ENCODE measurements at regions not wholly inside any gene's neighbourhood (a gene's known extent, or its start where the extent isn't known, plus 50 kb on each side); places are given as distances from the start of the nearest gene placed in this dataset.

DNA sequence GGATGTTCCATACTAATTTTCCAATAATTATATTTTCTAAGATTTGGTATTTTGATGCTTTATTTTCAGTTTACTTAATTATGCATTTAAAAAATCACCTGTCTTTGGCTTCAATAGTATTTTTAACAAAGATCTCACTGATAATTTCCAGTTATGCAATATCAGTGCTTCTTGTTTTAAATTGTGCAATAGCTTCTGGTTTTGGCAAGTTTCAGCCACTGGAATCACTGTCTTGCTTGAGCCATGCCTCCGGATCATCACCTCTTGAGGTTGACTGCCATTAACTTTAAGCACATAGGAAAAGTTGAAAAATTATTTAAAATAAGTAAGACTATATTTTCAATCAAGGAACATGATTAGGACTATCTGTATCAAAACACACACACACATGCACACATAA lies 1242.1 kb downstream of the HACE1 start:
- TF ChIP-seq EZH2 (IDR thresholded peaks at IDR 0.05; ENCODE audit: borderline replicate concordance, insufficient read depth, low read length, poor library complexity, severe bottlenecking), result no peak
- TF ChIP-seq, protein P1, sequence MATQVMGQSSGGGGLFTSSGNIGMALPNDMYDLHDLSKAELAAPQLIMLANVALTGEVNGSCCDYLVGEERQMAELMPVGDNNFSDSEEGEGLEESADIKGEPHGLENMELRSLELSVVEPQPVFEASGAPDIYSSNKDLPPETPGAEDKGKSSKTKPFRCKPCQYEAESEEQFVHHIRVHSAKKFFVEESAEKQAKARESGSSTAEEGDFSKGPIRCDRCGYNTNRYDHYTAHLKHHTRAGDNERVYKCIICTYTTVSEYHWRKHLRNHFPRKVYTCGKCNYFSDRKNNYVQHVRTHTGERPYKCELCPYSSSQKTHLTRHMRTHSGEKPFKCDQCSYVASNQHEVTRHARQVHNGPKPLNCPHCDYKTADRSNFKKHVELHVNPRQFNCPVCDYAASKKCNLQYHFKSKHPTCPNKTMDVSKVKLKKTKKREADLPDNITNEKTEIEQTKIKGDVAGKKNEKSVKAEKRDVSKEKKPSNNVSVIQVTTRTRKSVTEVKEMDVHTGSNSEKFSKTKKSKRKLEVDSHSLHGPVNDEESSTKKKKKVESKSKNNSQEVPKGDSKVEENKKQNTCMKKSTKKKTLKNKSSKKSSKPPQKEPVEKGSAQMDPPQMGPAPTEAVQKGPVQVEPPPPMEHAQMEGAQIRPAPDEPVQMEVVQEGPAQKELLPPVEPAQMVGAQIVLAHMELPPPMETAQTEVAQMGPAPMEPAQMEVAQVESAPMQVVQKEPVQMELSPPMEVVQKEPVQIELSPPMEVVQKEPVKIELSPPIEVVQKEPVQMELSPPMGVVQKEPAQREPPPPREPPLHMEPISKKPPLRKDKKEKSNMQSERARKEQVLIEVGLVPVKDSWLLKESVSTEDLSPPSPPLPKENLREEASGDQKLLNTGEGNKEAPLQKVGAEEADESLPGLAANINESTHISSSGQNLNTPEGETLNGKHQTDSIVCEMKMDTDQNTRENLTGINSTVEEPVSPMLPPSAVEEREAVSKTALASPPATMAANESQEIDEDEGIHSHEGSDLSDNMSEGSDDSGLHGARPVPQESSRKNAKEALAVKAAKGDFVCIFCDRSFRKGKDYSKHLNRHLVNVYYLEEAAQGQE (IDR thresholded peaks at IDR 0.05; ENCODE audit: borderline replicate concordance), result no peak
- no peak for TF ChIP-seq POLR2AphosphoS5 (IDR thresholded peaks at IDR 0.05)
- no peak for TF ChIP-seq RAD21 (conservative IDR thresholded peaks at IDR 0.05)
- TF ChIP-seq MXI1 (conservative IDR thresholded peaks at IDR 0.05; ENCODE audit: poor library complexity, severe bottlenecking), result no peak
- no peak for TF ChIP-seq TAF1 (IDR thresholded peaks at IDR 0.05; ENCODE audit: low read depth)
- TF ChIP-seq SMC3 (conservative IDR thresholded peaks at IDR 0.05; ENCODE audit: poor library complexity), result no peak
- TF ChIP-seq, protein P2, sequence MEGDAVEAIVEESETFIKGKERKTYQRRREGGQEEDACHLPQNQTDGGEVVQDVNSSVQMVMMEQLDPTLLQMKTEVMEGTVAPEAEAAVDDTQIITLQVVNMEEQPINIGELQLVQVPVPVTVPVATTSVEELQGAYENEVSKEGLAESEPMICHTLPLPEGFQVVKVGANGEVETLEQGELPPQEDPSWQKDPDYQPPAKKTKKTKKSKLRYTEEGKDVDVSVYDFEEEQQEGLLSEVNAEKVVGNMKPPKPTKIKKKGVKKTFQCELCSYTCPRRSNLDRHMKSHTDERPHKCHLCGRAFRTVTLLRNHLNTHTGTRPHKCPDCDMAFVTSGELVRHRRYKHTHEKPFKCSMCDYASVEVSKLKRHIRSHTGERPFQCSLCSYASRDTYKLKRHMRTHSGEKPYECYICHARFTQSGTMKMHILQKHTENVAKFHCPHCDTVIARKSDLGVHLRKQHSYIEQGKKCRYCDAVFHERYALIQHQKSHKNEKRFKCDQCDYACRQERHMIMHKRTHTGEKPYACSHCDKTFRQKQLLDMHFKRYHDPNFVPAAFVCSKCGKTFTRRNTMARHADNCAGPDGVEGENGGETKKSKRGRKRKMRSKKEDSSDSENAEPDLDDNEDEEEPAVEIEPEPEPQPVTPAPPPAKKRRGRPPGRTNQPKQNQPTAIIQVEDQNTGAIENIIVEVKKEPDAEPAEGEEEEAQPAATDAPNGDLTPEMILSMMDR (IDR thresholded peaks at IDR 0.05; ENCODE audit: poor library complexity, severe bottlenecking), result no peak
- no peak for TF ChIP-seq EP300 (conservative IDR thresholded peaks at IDR 0.05; ENCODE audit: poor library complexity, severe bottlenecking)
- Histone ChIP-seq H3K27ac (ENCODE audit: low read length) (no peak overlapping the region), H3K4me3 (ENCODE audit: low read length) (no peak overlapping the region), H3K36me3 (ENCODE audit: insufficient read depth, low read length) (no peaks in the 10 kb centered on the region), H3K9me2 (ENCODE audit: insufficient read depth, low read length) (no peaks in the 10 kb centered on the region), H4K20me1 (ENCODE audit: insufficient read depth) (no peaks in the 10 kb centered on the region), H3K9me3 (ENCODE audit: low read length) (no peaks in the 10 kb centered on the region), H3K4me2 (ENCODE audit: low read length) (no peak overlapping the region), H3K27me3 (ENCODE audit: insufficient read depth, low read depth, low read length) (no peaks in the 10 kb centered on the region), H2AFZ (ENCODE audit: low read depth, low read length) (no peak overlapping the region), H3K79me2 (replicated peaks; ENCODE audit: insufficient read depth, low read length) (no peaks in the 10 kb centered on the region), H3F3A (ENCODE audit: insufficient read depth, low read length, poor library complexity, severe bottlenecking) (no peaks in the 10 kb centered on the region), H3K9ac (ENCODE audit: low read length) (no peak overlapping the region)

DNA sequence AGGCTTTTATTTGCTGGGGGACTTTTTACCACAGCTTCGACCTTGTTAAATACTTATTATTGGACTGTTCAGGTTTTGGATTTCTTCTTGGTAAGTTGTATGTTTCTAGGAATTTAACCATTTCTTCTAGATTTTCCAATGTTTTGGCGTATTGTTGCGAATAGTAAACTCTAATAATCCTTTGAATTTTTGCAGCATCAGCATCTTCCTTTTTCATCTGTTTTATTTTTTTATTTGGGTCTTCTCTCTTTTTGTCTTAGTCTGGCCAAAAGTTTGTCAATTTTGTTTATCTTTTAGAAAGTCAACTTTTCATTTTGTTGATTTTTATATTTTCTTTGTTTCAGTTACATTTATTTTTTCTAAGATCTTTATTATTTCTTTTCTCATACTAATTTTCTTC lies 1272.0 kb downstream of the HACE1 start:
- Histone ChIP-seq H3K4me3 (ENCODE audit: low read length) (no peak overlapping the region), H3K9ac (ENCODE audit: low read length) (no peak overlapping the region), H3K79me2 (replicated peaks; ENCODE audit: insufficient read depth, low read length) (no peaks in the 10 kb centered on the region), H3K9me3 (ENCODE audit: low read length) (no peaks in the 10 kb centered on the region), H3K27me3 (ENCODE audit: insufficient read depth, low read depth, low read length) (no peaks in the 10 kb centered on the region), H3K4me2 (ENCODE audit: low read length) (no peak overlapping the region), H3K36me3 (ENCODE audit: insufficient read depth, low read length) (no peaks in the 10 kb centered on the region), H4K20me1 (ENCODE audit: insufficient read depth) (no peaks in the 10 kb centered on the region), H3F3A (ENCODE audit: insufficient read depth, low read length, poor library complexity, severe bottlenecking) (no peaks in the 10 kb centered on the region), H3K27ac (ENCODE audit: low read length) (no peak overlapping the region), H3K9me2 (ENCODE audit: insufficient read depth, low read length) (no peaks in the 10 kb centered on the region), H2AFZ (ENCODE audit: low read depth, low read length) (no peak overlapping the region)
- TF ChIP-seq EP300 (conservative IDR thresholded peaks at IDR 0.05; ENCODE audit: poor library complexity, severe bottlenecking), result no peak

DNA sequence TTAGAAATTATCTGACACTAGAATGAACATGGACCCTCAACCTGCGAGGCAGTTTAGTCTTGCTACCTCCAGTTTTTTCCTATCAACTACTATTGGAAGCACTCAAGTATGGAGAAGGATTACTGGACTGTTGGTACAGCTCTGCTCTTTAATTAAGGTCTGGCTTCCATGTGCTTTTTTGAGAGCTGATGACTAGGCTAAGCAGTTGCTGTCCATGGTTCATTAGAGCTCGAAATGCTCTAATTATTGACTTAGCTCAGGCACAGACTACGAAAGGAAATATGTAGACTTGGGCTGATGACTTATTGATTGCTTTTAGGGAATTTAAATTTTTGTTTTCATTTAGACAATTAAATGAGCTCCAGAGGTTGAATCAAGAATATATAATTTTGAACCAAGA lies 1281.6 kb downstream of the HACE1 start:
- no peaks in the 10 kb centered on the region for H3K27me3 ChIP-seq (ENCODE audit: insufficient read depth, low read depth, low read length)
- no peaks in the 10 kb centered on the region for H4K20me1 ChIP-seq (ENCODE audit: insufficient read depth)
- H2AFZ ChIP-seq (ENCODE audit: low read depth, low read length), result no peak overlapping the region
- H3K4me2 ChIP-seq (ENCODE audit: low read length), result no peak overlapping the region
- H3K36me3 ChIP-seq (ENCODE audit: insufficient read depth, low read length), result no peaks in the 10 kb centered on the region
- no peak overlapping the region for H3K9ac ChIP-seq (ENCODE audit: low read length)
- TF ChIP-seq EP300 (conservative IDR thresholded peaks at IDR 0.05; ENCODE audit: poor library complexity, severe bottlenecking) (no peak), EZH2 (IDR thresholded peaks at IDR 0.05; ENCODE audit: borderline replicate concordance, insufficient read depth, low read length, poor library complexity, severe bottlenecking) (no peak)
- no peaks in the 10 kb centered on the region for H3K79me2 ChIP-seq (replicated peaks; ENCODE audit: insufficient read depth, low read length)
- H3K4me3 ChIP-seq (ENCODE audit: low read length), result no peak overlapping the region
- no peak overlapping the region for H3K27ac ChIP-seq (ENCODE audit: low read length)
- no peaks in the 10 kb centered on the region for H3K9me2 ChIP-seq (ENCODE audit: insufficient read depth, low read length)
- H3F3A ChIP-seq (ENCODE audit: insufficient read depth, low read length, poor library complexity, severe bottlenecking), result no peaks in the 10 kb centered on the region
- no peaks in the 10 kb centered on the region for H3K9me3 ChIP-seq (ENCODE audit: low read length)
